ENCODE measurements at regions not wholly inside any gene's neighbourhood (a gene's known extent, or its start where the extent isn't known, plus 50 kb on each side); places are given as distances from the start of the nearest gene placed in this dataset.

- no peak for DNase-seq (ENCODE audit: low spot score)
These were observed 52.6 kb upstream of the EPHB3 start for GRCh38 chr3:184508938-184509337.

- no peak for DNase-seq (ENCODE audit: low spot score)
These were observed 49.8 kb upstream of the EPHB3 start for GRCh38 chr3:184511741-184512140.
